NCI-H2227 treated with DMSO at 0.1 percent for 48 hours (cell line): ENCODE measurements at regions not wholly inside any gene's neighbourhood (a gene's known extent, or its start where the extent isn't known, plus 50 kb on each side); places are given as distances from the start of the nearest gene placed in this dataset.
"Not testable (repeated sequence)": the region's sequence is repeated elsewhere in the genome, so short reads cannot be mapped to it uniquely, and the experiment has no call there.

Experiments
- DNase-seq: peaks from one replicate; lab custom pipeline; 2025; lab: John Stamatoyannopoulos, UW

DNA sequence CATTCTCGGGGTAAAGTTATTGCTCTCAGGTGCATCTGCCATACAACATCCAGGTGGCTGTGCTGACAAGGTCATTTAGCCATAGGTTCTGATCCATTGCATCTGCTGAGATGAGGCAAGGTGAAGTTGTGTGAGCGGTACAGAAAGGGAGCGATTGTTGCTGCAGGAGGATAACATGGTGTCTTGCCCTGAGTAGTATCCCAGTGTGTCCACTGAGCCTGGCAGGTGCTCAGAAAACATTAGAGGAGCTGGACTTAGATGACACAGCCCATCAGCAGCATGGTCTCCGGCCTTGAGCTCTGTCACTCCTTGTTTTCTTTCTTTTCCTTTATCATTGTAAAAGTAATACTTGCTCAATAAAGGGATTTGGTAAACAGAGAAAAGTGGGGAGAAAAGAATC, 161.1 kb upstream of the ATP10A start:
- DNase-seq: no peak

GRCh38 chr15:26023691-26024090, 160.6 kb upstream of the ATP10A start:
- no peak for DNase-seq

DNA sequence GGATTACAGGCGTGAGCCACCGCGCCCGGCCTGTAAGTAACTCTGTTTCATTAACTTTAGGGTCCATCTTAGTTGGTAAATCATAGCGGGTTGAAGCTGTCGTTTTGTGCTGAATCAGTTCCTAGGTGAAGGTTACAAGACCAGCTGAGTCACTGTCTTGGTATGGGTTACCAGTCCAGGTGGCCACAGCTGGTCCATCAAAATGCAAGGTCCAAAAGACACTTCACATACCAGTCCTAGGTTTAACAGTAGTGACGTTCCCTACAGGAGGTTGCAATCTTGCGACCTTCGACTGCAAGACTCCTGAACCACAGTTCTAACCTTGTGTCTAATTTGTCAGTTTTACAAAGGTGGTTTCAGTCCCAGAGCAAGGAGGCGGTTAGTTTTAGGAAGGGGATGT, 160.1 kb upstream of the ATP10A start:
- no peak for DNase-seq

DNA sequence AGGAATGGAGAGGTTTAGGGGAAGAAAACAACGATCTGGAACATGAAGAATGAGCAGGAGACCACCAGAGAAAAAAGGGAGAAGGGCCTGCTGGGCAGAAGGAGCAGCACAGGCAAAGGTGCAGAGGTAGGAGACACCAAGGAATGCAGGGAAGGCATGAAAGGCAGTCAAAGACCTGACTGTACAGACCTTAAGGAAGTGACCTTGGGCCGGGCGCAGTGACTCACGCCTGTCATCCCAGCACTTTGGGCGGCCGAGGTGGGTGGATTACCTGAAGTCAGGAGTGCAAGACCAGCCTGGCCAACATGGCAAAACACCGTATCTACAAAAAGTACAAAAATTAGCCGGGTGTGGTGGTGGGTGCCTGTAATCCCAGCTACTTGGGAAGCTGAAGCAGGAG, 157.7 kb upstream of the ATP10A start:
- DNase-seq: no peak

GRCh38 chr15:26017665-26018064, 154.5 kb upstream of the ATP10A start:
- DNase-seq: no peak

- no peak for DNase-seq
Measured at GRCh38 chr15:26015516-26016075, 152.5 kb upstream of the ATP10A start.

GRCh38 chr15:26013981-26014380, 150.9 kb upstream of the ATP10A start:
- DNase-seq: no peak

GRCh38 chr15:26011916-26012315, 148.8 kb upstream of the ATP10A start:
- DNase-seq: no peak

GRCh38 chr15:26007151-26007550, 144.0 kb upstream of the ATP10A start:
- DNase-seq: no peak

- DNase-seq: no peak
Measured at GRCh38 chr15:26001201-26001600, 138.1 kb upstream of the ATP10A start.

GRCh38 chr15:25993506-25993905, 130.4 kb upstream of the ATP10A start:
- no peak for DNase-seq

DNA sequence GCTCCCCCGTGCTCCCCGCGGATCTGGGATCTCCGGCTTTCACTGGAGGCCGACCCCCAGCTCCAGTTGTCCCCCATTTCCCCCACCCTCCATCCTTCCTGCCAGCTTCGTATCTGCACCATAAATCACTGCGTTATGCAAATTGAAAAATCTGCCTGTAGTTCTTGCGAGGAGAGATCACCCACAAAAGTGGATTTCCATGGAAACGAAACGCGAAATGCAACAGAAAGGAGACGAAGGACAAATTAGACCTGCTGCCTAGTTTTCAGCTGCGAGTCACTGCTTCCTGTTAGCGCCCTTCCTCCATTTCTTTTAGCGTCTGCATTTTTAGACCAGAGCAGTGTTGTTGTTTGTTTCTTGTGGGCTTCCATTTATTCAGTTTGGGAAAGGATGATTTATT, 127.1 kb upstream of the ATP10A start:
- no peak for DNase-seq

- no peak for DNase-seq
Measured at GRCh38 chr15:25989327-25989726, 126.2 kb upstream of the ATP10A start.

GRCh38 chr15:25988716-25989115, 125.6 kb upstream of the ATP10A start:
- not testable (repeated sequence) for DNase-seq

GRCh38 chr15:25987638-25988037, 124.5 kb upstream of the ATP10A start:
- DNase-seq: no peak

GRCh38 chr15:25985165-25985564, 122.0 kb upstream of the ATP10A start:
- no peak for DNase-seq

GRCh38 chr15:25982736-25983135, 119.6 kb upstream of the ATP10A start:
- no peak for DNase-seq

DNA sequence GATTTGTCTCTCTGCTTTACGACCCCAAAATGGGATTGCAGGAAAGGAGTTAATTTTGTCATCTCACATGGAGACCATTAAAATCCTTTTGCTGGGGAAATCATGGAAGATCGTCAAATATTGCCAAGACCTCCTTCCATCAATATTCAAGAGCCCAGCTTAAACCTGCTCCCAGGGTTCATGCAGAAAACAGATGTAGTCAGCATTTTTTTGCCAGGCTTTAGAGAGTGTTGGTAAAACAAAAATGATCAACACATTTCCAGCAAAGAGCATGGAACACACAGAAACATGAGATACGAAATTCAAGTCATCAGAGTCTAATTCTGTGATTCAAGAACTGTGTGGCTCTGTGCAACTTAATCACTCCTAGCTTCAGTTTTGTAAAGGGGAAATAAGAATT, 118.0 kb upstream of the ATP10A start:
- DNase-seq: no peak

DNA sequence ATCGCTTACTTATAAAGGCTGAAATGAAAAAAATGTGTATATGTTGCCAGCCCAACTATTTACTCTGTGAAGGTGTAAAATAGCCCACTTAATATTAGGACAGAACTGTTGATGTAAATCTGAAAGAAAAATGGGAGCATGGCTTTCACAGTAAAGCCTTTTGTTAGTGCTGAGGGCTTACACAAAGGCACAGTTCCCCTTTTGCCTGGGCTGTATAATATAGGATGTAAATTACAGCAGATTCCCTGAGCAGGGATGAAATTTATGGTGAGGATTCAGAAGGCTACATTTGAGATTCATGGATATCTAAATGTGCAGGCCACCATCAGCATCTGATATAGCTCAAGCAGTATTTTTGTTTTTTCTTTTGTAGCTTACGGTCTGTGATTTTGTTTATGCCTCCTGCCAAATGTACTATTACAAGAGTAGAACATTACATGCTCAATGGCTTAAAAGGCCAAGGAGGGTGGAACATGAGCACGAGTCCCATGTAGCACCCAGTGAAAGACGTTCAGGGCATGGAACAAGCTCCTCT, 109.1 kb upstream of the ATP10A start:
- DNase-seq: no peak

DNA sequence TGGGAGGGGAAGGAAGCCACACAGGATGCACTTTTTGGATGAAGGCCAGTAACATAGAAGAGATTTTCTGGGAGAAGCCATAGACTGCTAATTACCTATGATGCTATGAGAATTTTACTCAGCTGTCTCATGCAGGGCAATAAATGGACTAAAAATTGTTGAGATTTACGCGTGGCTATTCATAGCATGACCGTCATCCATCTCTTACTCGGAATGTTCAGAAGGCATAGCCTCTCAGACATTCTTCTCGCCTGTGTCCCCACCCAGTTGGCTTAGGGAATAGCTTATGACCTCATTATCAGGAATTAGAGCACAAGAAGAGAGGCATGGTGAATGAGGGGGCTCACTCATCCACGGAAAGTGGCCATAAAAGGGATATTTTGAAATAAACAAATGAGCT, 107.9 kb upstream of the ATP10A start:
- DNase-seq: no peak

GRCh38 chr15:25969886-25970285, 106.8 kb upstream of the ATP10A start:
- DNase-seq: no peak

GRCh38 chr15:25967116-25967515, 104.0 kb upstream of the ATP10A start:
- no peak for DNase-seq

- DNase-seq: no peak
Measured at GRCh38 chr15:25965326-25965725, 102.2 kb upstream of the ATP10A start.

GRCh38 chr15:25960273-25960672, 97.1 kb upstream of the ATP10A start:
- no peak for DNase-seq

DNA sequence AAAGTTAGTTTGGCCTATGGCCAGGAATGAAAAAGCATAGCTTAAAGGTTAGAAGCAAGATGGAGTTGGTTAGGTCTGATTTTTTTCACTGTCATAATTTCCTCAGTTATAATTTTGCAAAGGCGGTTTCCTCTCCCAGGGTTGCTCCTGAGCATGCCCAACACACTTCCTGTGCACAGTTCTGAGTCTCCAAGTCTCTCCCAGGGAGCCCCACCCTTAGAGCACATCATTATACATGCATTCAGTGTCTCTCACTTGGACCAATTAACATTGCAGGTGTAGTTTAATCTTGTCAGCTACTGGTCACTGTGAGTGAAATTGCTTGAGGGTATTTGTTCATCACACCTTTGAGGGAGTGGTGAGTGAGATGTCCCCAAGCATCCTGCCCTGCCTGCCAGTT, 96.0 kb upstream of the ATP10A start:
- no peak for DNase-seq
